ENCODE measurements at regions not wholly inside any gene's neighbourhood (a gene's known extent, or its start where the extent isn't known, plus 50 kb on each side); places are given as distances from the start of the nearest gene placed in this dataset.
"Not testable (repeated sequence)": the region's sequence is repeated elsewhere in the genome, so short reads cannot be mapped to it uniquely, and the experiment has no call there.

DNA sequence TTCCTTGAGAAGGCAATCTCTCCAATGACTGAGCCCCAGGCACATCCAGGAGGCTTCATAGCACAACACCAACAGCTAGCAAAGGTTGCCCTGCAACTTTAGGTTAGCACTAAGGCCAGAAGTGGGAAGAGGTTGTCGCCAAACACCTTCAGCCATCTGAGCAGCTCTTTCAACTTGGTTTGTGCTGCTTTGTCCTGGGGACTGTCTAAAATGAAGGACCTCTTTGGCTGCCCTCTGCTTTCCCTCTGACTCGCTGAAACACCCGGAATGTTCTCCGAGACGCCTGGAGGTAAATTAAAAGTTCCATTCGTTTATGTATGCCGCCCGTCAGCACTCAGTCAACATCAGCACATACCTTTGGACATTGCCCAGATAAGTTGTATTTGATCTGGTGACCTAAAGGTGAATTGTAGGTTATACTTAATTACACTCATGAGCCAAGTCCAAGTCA lies 121.2 kb upstream of the NR2F2 start:
- no peak for DNase-seq (ENCODE audit: low read depth in 2 of 2)

- no peak for DNase-seq (ENCODE audit: low read depth in 2 of 2)
Measured at GRCh38 chr15:96213045-96213444, 117.5 kb upstream of the NR2F2 start.

DNA sequence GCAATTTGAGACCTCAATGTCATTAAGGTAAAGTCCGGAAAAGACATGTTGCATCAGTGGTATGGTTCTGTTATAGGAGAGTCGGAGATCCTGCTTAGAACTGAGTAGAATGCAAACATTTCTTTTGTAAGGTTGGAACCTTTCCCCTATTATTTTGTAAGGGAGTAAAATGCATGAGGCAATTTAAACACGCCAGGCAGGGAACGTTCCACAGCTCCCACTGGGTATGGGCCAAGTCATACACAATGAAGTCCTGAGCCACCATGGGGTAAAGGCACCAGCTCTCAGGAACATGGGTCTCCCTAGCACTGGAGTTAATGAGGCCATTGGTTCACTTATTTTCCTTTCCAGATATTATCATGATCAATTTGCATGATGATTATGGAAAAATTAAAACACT lies 116.6 kb upstream of the NR2F2 start:
- DNase-seq (ENCODE audit: low read depth in 2 of 2): no peak

- not testable (repeated sequence) for DNase-seq (ENCODE audit: low read depth in 2 of 2)
Measured at GRCh38 chr15:96216481-96216880, 114.0 kb upstream of the NR2F2 start.

GRCh38 chr15:96217983-96218382 lies 112.5 kb upstream of the NR2F2 start:
- no peak for DNase-seq (ENCODE audit: low read depth in 2 of 2)

DNA sequence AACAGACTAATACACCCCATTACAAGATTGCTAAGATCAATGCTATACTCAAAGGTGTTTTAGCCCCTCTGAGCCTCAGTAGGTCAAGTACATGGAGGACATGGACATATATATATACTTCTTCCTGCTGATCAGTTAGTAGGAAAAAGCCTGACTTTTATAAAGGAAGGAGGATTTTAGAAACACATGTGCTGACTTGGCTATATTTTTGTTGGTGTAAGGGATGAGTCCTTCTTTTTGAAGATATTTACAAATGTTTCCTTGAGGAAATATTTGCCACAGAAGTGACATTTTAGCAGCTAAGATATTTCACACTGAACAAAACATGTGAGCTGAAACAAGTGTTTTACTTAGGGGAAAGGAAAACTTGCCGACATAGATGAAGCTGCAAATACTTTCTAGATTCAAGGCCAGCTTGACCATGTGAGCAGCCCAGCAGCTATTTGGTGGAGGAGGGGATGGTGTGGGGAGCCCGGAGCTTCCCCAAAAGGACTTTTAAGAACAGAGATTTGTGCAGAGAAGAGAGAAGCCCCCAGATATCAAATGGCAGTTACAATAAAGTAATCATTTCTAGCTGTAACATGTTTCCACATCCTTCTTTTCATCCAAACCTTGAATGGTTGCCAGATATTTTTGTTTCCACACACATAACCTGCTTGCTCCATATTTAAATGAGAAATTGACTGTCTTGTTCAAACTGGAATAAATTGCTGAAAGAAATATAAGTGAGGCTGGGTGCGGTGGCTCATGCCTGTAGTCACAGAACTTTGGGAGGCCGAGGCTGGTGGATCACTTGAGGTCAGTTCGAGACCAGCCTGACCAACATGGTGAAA lies 111.7 kb upstream of the NR2F2 start:
- no peak for DNase-seq (ENCODE audit: low read depth in 2 of 2)

GRCh38 chr15:96219681-96220080 lies 110.8 kb upstream of the NR2F2 start:
- DNase-seq (ENCODE audit: low read depth in 2 of 2): no peak

- no peak for DNase-seq (ENCODE audit: low read depth in 2 of 2)
Measured at GRCh38 chr15:96220657-96221056, 109.8 kb upstream of the NR2F2 start.

DNA sequence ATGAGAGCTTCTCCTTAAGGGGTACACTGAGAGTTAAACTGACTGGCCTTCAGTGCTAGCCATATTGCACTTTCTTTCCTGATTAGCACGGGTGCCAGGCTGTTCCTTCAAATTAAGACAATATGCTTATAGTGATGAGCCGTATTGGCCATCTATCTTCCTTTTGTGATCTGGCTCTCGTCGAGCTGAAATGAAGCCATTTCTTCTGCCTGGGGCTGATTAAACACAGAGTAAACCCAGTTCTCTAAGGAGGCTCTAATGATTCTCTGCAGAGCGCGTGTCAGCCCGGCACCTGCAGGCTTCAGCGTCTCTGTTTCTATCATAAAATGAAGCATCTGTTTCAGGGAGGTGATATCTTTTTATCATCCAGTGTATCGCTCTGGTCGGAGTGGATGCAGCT lies 107.5 kb upstream of the NR2F2 start:
- DNase-seq (ENCODE audit: low read depth in 2 of 2): no peak

GRCh38 chr15:96223939-96224338 lies 106.6 kb upstream of the NR2F2 start:
- DNase-seq (ENCODE audit: low read depth in 2 of 2): no peak

DNA sequence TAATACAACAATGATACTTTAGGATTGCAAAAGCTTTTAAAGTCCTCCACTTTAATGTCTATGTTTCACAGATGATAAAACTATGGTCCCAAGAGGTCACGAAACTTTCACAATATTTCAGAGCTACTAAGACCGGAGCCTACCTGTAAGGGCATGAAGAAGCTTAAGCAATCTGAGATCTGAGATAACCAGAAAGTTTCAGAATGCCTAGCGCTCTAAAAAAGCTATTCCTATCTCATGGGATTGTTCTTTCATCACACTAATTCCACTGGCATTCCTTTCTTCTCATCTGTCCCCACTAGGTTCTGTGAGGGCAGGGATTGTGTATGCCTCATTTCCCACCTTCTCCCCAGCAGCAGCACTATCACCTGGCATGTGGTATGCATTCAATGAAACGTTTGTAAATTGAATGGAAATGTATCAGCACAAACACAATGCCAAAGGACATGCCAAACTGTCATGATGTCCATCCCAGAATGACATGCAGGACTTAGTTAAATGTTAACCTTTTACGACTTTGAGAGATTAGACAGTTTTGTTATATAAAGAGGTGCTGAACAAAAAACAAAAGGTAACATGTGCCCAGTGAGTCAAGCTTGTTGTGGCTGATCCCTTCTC lies 104.7 kb upstream of the NR2F2 start:
- no peak for DNase-seq (ENCODE audit: low read depth in 2 of 2)

- no peak for DNase-seq (ENCODE audit: low read depth in 2 of 2)
Measured at GRCh38 chr15:96230526-96231181, 99.8 kb upstream of the NR2F2 start.

- no peak for DNase-seq (ENCODE audit: low read depth in 2 of 2)
Measured at GRCh38 chr15:96232335-96232734, 98.2 kb upstream of the NR2F2 start.

DNA sequence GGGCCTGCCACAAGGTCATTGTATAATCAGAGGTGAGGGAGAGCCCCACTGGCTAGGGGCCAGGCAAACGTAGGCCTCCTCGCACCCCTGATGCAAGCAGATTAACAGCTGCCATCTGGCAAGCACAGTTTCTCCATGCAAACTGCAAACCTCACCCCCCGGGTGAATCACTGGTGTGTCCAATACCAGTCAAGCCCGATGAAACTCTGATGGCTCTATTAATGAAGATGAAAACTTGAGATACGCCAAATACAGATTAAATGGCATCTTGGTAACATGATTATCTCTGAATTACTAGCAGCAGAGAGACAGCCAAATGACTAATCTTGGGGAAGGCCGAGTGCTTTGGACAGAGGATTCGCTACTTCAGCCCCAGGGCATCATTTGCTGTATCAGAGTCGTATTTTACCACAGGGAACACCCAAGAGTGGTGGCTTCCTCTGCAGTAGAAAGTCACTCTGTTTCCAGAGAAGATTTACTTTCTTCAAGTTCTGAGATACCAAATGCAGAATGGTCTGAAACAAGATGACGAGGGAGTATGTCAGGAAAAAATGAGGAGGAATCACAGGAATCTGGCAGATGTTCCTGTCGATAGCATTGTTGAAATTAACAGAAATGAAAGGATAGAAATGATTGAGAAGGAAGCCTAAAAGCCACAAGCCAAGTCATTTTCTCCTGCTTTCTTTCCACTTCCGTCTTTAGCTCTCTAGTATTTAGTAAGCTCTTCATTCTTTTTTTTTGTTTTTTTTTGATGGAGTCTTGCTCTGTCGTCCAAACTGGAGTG lies 96.2 kb upstream of the NR2F2 start:
- DNase-seq (ENCODE audit: low read depth in 2 of 2): no peak

DNA sequence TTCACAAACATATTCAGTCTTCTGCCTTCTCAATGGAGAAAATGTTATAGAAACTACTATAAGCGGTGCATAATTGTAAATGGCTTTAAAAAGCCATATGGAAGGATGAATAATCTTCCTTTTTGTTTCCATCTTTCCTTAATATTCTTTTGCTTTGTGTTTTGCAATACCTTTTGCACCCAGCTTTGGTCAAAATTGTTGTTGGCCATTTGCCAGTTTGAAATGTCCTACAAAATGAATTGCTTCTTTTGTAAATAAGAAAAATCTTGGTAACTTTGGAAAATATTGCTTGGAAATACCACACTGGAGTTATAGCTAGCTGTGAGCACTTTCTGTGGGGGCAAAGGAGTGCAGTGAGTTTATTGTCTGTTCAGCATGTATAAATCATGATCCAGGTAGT lies 93.5 kb upstream of the NR2F2 start:
- no peak for DNase-seq (ENCODE audit: low read depth in 2 of 2)

DNA sequence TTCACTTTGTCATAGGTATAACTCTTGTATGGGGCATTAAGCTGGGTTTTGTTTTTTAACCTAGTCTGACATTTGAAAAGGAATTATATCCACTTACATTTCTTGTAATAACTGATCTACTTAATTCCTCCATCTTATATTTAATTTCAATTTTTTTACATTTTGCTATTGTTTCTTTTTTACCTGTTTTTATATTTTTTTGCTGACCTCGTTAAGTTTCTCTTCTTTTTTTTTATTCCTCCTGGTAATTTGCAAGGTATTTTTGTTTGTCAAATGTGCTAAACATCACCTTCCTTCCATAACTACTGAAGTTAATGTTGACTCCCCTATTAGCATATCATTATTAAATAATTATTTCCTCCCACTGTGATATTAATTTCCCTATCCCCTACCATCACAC lies 87.7 kb upstream of the NR2F2 start:
- no peak for DNase-seq (ENCODE audit: low read depth in 2 of 2)

DNA sequence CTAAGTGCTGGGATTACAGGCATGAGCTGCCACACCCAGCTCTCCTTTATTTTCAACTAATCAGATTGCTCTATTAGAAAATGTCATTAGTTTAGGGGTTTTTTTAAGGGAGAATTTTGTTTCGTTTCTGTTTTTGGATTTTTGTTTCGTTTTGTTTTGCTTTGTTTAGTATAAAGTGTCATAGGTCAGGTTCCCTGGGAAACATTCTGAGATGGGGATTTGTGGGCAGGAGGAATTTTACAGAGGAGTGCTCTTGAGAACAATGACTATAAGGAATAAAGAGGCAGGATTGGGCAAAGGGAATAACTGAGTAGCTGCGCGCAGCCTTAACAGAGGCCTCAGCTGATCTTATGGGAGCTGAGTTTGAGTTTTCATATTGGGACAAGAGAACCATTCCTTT lies 86.8 kb upstream of the NR2F2 start:
- DNase-seq (ENCODE audit: low read depth in 2 of 2): no peak

DNA sequence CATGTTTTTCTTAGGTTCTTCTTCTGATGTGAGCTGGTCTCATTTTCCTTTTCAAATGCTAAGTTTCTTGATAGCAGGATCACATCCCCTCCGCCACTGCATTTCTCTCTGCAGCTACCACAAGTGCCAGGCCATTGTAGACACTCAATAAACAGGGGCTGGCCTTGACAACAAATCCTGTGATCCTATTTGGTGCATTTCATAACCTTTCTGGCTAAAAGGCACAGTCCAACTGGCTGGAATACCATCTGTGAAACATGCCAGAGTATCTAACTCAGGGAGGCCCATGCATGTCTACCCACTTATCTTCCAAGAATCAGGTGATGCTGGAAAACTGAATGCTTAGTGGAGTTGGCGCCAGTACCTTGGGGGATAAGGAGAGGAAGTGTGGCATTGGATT lies 85.2 kb upstream of the NR2F2 start:
- DNase-seq (ENCODE audit: low read depth in 2 of 2): no peak

GRCh38 chr15:96246057-96246456 lies 84.4 kb upstream of the NR2F2 start:
- DNase-seq (ENCODE audit: low read depth in 2 of 2): no peak

- no peak for DNase-seq (ENCODE audit: low read depth in 2 of 2)
Measured at GRCh38 chr15:96247621-96248305, 82.7 kb upstream of the NR2F2 start.

DNA sequence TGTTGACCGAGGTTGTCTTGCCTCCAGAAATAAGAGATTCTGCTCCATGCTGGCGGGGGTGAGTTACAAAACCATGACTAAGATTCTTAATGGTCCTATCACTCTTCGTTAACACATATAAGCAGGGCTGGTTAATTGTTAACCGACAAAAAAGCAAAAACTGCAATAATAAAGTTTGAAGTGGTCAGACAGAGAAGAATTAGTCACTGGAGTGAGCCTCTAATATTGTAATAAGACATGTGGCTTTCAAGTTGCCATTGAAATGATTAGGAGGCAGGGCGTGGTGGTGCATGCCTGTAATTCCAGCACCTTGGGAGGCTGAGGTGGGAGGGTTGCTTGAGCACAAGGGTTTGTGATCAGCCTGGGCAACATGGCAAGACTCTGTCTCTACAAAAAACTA lies 78.4 kb upstream of the NR2F2 start:
- DNase-seq (ENCODE audit: low read depth in 2 of 2): no peak

All from stimulated activated CD4-positive, alpha-beta T cell treated with anti-CD3 and anti-CD28 coated beads, Interleukin-12 subunit alpha, Interleukin-12 subunit beta, amount 100 ng/mL, for 24 hours (primary cell).